OCI-LY1 (cell line): ENCODE measurements at regions not wholly inside any gene's neighbourhood (a gene's known extent, or its start where the extent isn't known, plus 50 kb on each side); places are given as distances from the start of the nearest gene placed in this dataset.

ENCODE experiments used
- CTCF ChIP-seq: fragments of 200-600 bp; sonication (generic), shearing (Covaris generic); IDR thresholded peaks from 2 replicates; pipeline ENCODE4 v1.5.1; 2017; ENCODE audit warnings: mild to moderate bottlenecking, antibody characterized with exemption, low read length, moderate library complexity, mixed read lengths
- EZH2 ChIP-seq: fragments of 200-600 bp; sonication (generic), shearing (Covaris generic); IDR thresholded peaks from 2 replicates; pipeline ENCODE4 v1.8.0; 2017; ENCODE audit warnings: borderline replicate concordance, mixed run types, mild to moderate bottlenecking, antibody characterized with exemption, low read length, moderate library complexity, mixed read lengths

- TF ChIP-seq CTCF (no peak), EZH2 (no peak)
Observed at GRCh38 chr3:109921509-109921908, 584.2 kb upstream of the DPPA4 start.
